OCI-LY7 (cell line): ENCODE measurements at regions not wholly inside any gene's neighbourhood (a gene's known extent, or its start where the extent isn't known, plus 50 kb on each side); places are given as distances from the start of the nearest gene placed in this dataset.

ENCODE experiments used
- BruUV-seq: library from RNA; stranded (reverse); fragments of 400-500 nt; replicated peaks from 2 replicates; lab custom pipeline; 2021; lab: Mats Ljungman, UMichigan
- CTCF ChIA-PET: fragments of 300-600 bp; sonication (Branson Sonifier 250); formaldehyde crosslinking; loops from one replicate; lab custom pipeline; 2022; ENCODE audit warnings: antibody characterized with exemption; ENCODE audit not compliant: unreplicated experiment; lab: Charles Lee
- POLR2A ChIA-PET: fragments of 300-600 bp; sonication (Branson Sonifier 250); formaldehyde crosslinking; loops from one replicate; lab custom pipeline; 2022; ENCODE audit warnings: antibody characterized with exemption; lab: Charles Lee
- DNase-seq: peaks from one replicate; pipeline ENCODE4 v3.0.0-alpha.2; 2015; ENCODE audit warnings: low spot score
- H2AFZ ChIP-seq: fragments of 200-600 bp; sonication (generic), shearing (Covaris generic); 2 replicates; pipeline ENCODE4 v1.6.1; 2014; ENCODE audit warnings: mild to moderate bottlenecking, antibody characterized with exemption, low read length, moderate library complexity
- H3K27ac ChIP-seq: fragments of 200-600 bp; sonication (generic); 2 replicates; pipeline ENCODE4 v1.5.1; 2014; ENCODE audit warnings: mixed run types, low read depth, mild to moderate bottlenecking, moderate library complexity, low read length, inconsistent platforms; ENCODE audit not compliant: poor library complexity, severe bottlenecking
- H3K36me3 ChIP-seq: fragments of 200-600 bp; sonication (generic); 2 replicates; pipeline ENCODE4 v1.6.1; 2014; ENCODE audit warnings: mild to moderate bottlenecking, antibody characterized with exemption, low read length, moderate library complexity, mixed read lengths; ENCODE audit not compliant: insufficient read depth
- H3K4me1 ChIP-seq: fragments of 200-600 bp; sonication (generic); 2 replicates; pipeline ENCODE4 v1.5.1; 2014; ENCODE audit warnings: mild to moderate bottlenecking, low read length; ENCODE audit not compliant: insufficient read depth, poor library complexity, severe bottlenecking
- H3K4me2 ChIP-seq: fragments of 200-600 bp; sonication (generic); 2 replicates; pipeline ENCODE4 v1.6.1; 2014; ENCODE audit warnings: mild to moderate bottlenecking, low read length
- H3K4me3 ChIP-seq: fragments of 200-600 bp; sonication (generic); 2 replicates; pipeline ENCODE4 v1.5.1; 2014; ENCODE audit warnings: mild to moderate bottlenecking, low read depth, low read length; ENCODE audit not compliant: poor library complexity, severe bottlenecking
- H3K79me2 ChIP-seq: fragments of 200-600 bp; sonication (generic); 2 replicates; pipeline ENCODE4 v1.6.1; 2016; ENCODE audit warnings: low read depth, mild to moderate bottlenecking, low read length, moderate library complexity, mixed read lengths; ENCODE audit not compliant: insufficient read depth
- H3K9me2 ChIP-seq: fragments of 200-600 bp; sonication (generic); 2 replicates; pipeline ENCODE4 v1.6.1; 2016; ENCODE audit warnings: mild to moderate bottlenecking, low read length, mixed read lengths; ENCODE audit not compliant: insufficient read depth
- H3K9me3 ChIP-seq: fragments of 200-600 bp; sonication (generic); 2 replicates; pipeline ENCODE4 v1.6.1; 2014; ENCODE audit warnings: mild to moderate bottlenecking, mixed run types, low read length, mixed read lengths
- H4K20me1 ChIP-seq: fragments of 200-600 bp; sonication (generic); 2 replicates; pipeline ENCODE4 v1.6.1; 2014; ENCODE audit warnings: mild to moderate bottlenecking, antibody characterized with exemption, low read length, moderate library complexity, mixed read lengths; ENCODE audit not compliant: insufficient read depth
- EZH2phosphoT487 ChIP-seq: fragments of 200-600 bp; sonication (generic); IDR thresholded peaks from 2 replicates; pipeline ENCODE4 v1.6.1; 2018; ENCODE audit warnings: low read depth, borderline replicate concordance, mild to moderate bottlenecking, mixed run types, antibody characterized with exemption, low read length, moderate library complexity, mixed read lengths
- intact Hi-C: fragments of 100-400 bp; cut with micrococcal nuclease; formaldehyde crosslinking; loops from one replicate; pipeline ENCODE4 v1.10.0; 2022; ENCODE audit not compliant: unreplicated experiment
- TF ChIP-seq, protein P1 (sequence below): fragments of 200-600 bp; sonication (generic); conservative IDR thresholded peaks from 2 replicates; pipeline ENCODE4 v1.5.1; 2014; ENCODE audit warnings: mild to moderate bottlenecking, antibody characterized with exemption, low read length, moderate library complexity, mixed read lengths

DNA sequence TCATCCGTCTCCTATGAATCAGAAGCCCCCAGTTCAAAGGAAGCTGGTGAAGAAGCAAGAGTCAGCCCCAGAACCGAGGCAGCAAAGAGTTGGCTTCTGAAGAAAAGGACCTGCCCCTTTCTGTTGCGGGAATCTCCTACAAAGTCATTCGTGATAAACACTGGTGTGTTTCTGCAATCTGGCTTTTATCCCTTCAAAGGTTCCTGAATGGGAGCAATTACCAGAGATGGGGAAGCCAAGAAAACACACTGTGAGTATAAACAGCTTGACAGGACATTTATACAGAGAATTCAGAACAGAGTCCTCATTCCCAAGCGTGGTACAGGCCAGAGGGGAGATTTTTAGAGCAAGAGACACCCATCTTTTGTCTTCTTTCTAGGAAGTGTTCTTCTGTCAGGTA is 226.8 kb upstream of the LNX1 start:
- Histone ChIP-seq H3K27ac (no peak overlapping the region), H3K4me1 (no peaks in the 10 kb centered on the region), H3K36me3 (no peaks in the 10 kb centered on the region), H3K9me2 (no peaks in the 10 kb centered on the region), H3K79me2 (no peaks in the 10 kb centered on the region), H3K4me2 (no peak overlapping the region), H2AFZ (no peak overlapping the region), H4K20me1 (no peaks in the 10 kb centered on the region), H3K9me3 (no peaks in the 10 kb centered on the region), H3K4me3 (no peak overlapping the region)
- intact Hi-C loops = no loop called here
- POLR2A ChIA-PET = interaction anchor here (0.7 kb wide), 1 partner anchor 358 kb away, joined by 4 read pairs; no protein-coding TSS in a partner anchor
- DNase-seq = no peak
- CTCF ChIA-PET = interaction anchor here (0.6 kb wide), 1 partner anchor 416 kb away, joined by 3 read pairs; no protein-coding TSS in a partner anchor
- TF ChIP-seq, protein P1, sequence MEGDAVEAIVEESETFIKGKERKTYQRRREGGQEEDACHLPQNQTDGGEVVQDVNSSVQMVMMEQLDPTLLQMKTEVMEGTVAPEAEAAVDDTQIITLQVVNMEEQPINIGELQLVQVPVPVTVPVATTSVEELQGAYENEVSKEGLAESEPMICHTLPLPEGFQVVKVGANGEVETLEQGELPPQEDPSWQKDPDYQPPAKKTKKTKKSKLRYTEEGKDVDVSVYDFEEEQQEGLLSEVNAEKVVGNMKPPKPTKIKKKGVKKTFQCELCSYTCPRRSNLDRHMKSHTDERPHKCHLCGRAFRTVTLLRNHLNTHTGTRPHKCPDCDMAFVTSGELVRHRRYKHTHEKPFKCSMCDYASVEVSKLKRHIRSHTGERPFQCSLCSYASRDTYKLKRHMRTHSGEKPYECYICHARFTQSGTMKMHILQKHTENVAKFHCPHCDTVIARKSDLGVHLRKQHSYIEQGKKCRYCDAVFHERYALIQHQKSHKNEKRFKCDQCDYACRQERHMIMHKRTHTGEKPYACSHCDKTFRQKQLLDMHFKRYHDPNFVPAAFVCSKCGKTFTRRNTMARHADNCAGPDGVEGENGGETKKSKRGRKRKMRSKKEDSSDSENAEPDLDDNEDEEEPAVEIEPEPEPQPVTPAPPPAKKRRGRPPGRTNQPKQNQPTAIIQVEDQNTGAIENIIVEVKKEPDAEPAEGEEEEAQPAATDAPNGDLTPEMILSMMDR = no peak
- TF ChIP-seq EZH2phosphoT487 = no peak
- BruUV-seq = no TSS peak

DNA sequence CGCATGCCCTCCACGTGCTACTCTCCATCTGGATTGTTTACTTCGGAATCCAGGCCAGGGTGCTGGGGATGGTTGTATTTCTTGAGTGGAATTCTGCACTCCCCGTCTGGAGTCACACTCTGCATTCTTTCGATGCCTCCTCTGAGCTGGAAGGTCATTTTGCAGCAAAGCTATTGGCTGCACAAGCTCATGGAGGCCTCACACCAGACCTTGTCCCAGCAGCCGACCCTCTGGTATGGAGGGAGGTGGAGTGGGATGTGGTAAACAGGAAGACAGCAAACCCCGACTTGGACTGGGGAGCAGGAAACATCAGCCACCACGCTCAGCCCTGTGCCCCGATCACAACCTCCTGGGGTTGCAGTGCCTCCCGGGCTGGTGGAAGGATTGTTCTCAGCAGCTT is 225.3 kb upstream of the LNX1 start:
- intact Hi-C loops = no loop called here
- BruUV-seq = no TSS peak
- no peaks in the 10 kb centered on the region for H3K36me3 ChIP-seq
- H2AFZ ChIP-seq = no peak overlapping the region
- H4K20me1 ChIP-seq = no peaks in the 10 kb centered on the region
- H3K9me2 ChIP-seq = no peaks in the 10 kb centered on the region
- DNase-seq = no peak
- H3K27ac ChIP-seq = no peak overlapping the region
- ChIA-PET POLR2A (no interaction called here), CTCF (interaction anchor here (0.6 kb wide), 1 partner anchor 762 kb away, joined by 3 read pairs; no protein-coding TSS in a partner anchor)
- no peaks in the 10 kb centered on the region for H3K4me1 ChIP-seq
- no peaks in the 10 kb centered on the region for H3K79me2 ChIP-seq
- H3K4me2 ChIP-seq = no peak overlapping the region
- TF ChIP-seq, protein P1 = no peak
- TF ChIP-seq EZH2phosphoT487 = no peak
- H3K4me3 ChIP-seq = no peak overlapping the region
- no peaks in the 10 kb centered on the region for H3K9me3 ChIP-seq

DNA sequence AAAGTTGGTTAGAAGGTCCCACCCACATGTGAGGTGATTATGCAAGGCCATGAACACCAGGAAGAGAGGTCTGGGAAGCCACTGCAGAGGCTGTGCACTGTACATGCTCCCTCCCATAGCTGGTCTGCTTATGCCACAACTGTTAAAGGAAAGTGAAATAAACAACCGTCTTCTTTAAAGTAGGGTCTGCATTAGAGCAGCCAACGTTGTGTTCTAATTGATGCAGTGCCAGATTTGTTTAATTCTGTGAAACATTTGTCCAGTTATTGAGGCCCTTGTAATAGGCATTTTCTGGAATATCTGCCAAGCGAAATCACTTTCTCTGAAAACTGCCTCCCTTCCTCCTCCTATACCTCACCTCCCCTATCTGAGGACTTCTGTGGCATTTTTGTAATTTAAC is 224.0 kb upstream of the LNX1 start:
- POLR2A ChIA-PET = no interaction called here
- H2AFZ ChIP-seq = no peak overlapping the region
- no TSS peak for BruUV-seq
- no peaks in the 10 kb centered on the region for H3K9me2 ChIP-seq
- no peak for TF ChIP-seq EZH2phosphoT487
- TF ChIP-seq, protein P1 = no peak
- H3K4me1 ChIP-seq = no peaks in the 10 kb centered on the region
- no peaks in the 10 kb centered on the region for H3K36me3 ChIP-seq
- H3K4me3 ChIP-seq = no peak overlapping the region
- no peaks in the 10 kb centered on the region for H4K20me1 ChIP-seq
- H3K4me2 ChIP-seq = no peak overlapping the region
- no peak for DNase-seq
- H3K9me3 ChIP-seq = no peaks in the 10 kb centered on the region
- CTCF ChIA-PET = no interaction called here
- no peak overlapping the region for H3K27ac ChIP-seq
- intact Hi-C loops = no loop called here
- no peaks in the 10 kb centered on the region for H3K79me2 ChIP-seq
